Osteoblast (primary cell): ENCODE measurements at regions not wholly inside any gene's neighbourhood (a gene's known extent, or its start where the extent isn't known, plus 50 kb on each side); places are given as distances from the start of the nearest gene placed in this dataset.
"Not testable (repeated sequence)": the region's sequence is repeated elsewhere in the genome, so short reads cannot be mapped to it uniquely, and the experiment has no call there.

Experiments used
- DNase-seq: peaks from one replicate; pipeline ENCODE4 v3.0.0; 2011; ENCODE audit warnings: low spot score, mixed read lengths; ENCODE audit not compliant: insufficient read length; ENCODE audit errors: missing footprints
- H2AFZ ChIP-seq: 2 replicates; pipeline ENCODE4 v1.6.0; 2011; ENCODE audit warnings: mild to moderate bottlenecking, low read length
- H3K27ac ChIP-seq: 2 replicates; pipeline ENCODE4 v1.5.1; 2011; ENCODE audit warnings: mild to moderate bottlenecking, low read depth, low read length, moderate library complexity
- H3K27me3 ChIP-seq: 2 replicates; pipeline ENCODE4 v1.6.0; 2012; ENCODE audit warnings: mild to moderate bottlenecking, control low read depth, inconsistent platforms, low read length, moderate library complexity; ENCODE audit not compliant: insufficient read depth
- H3K36me3 ChIP-seq: 2 replicates; pipeline ENCODE4 v1.5.1; 2011; ENCODE audit warnings: mild to moderate bottlenecking, low read length, control low read depth, moderate library complexity; ENCODE audit not compliant: insufficient read depth
- H3K4me1 ChIP-seq: 2 replicates; pipeline ENCODE4 v1.5.1; 2011; ENCODE audit warnings: mild to moderate bottlenecking, low read length, control low read depth, moderate library complexity; ENCODE audit not compliant: insufficient read depth
- H3K4me2 ChIP-seq: 2 replicates; pipeline ENCODE4 v1.6.0; 2011; ENCODE audit warnings: mild to moderate bottlenecking, low read length; ENCODE audit not compliant: insufficient read depth
- H3K4me3 ChIP-seq: fragments of 200-600 bp; sonication (generic); 3 replicates; pipeline ENCODE4 v1.5.1; 2012; ENCODE audit warnings: mild to moderate bottlenecking, low read length, inconsistent platforms; ENCODE audit not compliant: insufficient read depth
- H3K79me2 ChIP-seq: 2 replicates; pipeline ENCODE4 v1.6.0; 2012; ENCODE audit warnings: mild to moderate bottlenecking, low read length, control low read depth, inconsistent platforms; ENCODE audit not compliant: insufficient read depth
- H3K9me3 ChIP-seq: 2 replicates; pipeline ENCODE4 v1.5.1; 2011; ENCODE audit warnings: low read depth, low read length, control low read depth
- H4K20me1 ChIP-seq: 2 replicates; pipeline ENCODE4 v1.6.0; 2012; ENCODE audit warnings: mild to moderate bottlenecking, low read length, control low read depth; ENCODE audit not compliant: insufficient read depth
- TF ChIP-seq, protein P1 (sequence below): IDR thresholded peaks from 2 replicates; pipeline ENCODE4 v1.5.1; 2011; ENCODE audit warnings: mild to moderate bottlenecking, low read depth, low read length, moderate library complexity; ENCODE audit errors: extremely low read depth

GRCh38 chr6:122276637-122277036 lies 122.8 kb upstream of the HSF2 start:
- no peak for DNase-seq
- H3K9me3 ChIP-seq, result no peaks in the 10 kb centered on the region
- no peaks in the 10 kb centered on the region for H4K20me1 ChIP-seq
- H3K79me2 ChIP-seq, result no peaks in the 10 kb centered on the region
- no peaks in the 10 kb centered on the region for H3K27me3 ChIP-seq
- H3K4me3 ChIP-seq, result no peak overlapping the region
- H3K4me2 ChIP-seq, result no peak overlapping the region
- no peak overlapping the region for H2AFZ ChIP-seq
- H3K36me3 ChIP-seq, result no peaks in the 10 kb centered on the region
- TF ChIP-seq, protein P1, sequence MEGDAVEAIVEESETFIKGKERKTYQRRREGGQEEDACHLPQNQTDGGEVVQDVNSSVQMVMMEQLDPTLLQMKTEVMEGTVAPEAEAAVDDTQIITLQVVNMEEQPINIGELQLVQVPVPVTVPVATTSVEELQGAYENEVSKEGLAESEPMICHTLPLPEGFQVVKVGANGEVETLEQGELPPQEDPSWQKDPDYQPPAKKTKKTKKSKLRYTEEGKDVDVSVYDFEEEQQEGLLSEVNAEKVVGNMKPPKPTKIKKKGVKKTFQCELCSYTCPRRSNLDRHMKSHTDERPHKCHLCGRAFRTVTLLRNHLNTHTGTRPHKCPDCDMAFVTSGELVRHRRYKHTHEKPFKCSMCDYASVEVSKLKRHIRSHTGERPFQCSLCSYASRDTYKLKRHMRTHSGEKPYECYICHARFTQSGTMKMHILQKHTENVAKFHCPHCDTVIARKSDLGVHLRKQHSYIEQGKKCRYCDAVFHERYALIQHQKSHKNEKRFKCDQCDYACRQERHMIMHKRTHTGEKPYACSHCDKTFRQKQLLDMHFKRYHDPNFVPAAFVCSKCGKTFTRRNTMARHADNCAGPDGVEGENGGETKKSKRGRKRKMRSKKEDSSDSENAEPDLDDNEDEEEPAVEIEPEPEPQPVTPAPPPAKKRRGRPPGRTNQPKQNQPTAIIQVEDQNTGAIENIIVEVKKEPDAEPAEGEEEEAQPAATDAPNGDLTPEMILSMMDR, result no peak
- H3K27ac ChIP-seq, result no peak overlapping the region
- H3K4me1 ChIP-seq, result no peaks in the 10 kb centered on the region

DNA sequence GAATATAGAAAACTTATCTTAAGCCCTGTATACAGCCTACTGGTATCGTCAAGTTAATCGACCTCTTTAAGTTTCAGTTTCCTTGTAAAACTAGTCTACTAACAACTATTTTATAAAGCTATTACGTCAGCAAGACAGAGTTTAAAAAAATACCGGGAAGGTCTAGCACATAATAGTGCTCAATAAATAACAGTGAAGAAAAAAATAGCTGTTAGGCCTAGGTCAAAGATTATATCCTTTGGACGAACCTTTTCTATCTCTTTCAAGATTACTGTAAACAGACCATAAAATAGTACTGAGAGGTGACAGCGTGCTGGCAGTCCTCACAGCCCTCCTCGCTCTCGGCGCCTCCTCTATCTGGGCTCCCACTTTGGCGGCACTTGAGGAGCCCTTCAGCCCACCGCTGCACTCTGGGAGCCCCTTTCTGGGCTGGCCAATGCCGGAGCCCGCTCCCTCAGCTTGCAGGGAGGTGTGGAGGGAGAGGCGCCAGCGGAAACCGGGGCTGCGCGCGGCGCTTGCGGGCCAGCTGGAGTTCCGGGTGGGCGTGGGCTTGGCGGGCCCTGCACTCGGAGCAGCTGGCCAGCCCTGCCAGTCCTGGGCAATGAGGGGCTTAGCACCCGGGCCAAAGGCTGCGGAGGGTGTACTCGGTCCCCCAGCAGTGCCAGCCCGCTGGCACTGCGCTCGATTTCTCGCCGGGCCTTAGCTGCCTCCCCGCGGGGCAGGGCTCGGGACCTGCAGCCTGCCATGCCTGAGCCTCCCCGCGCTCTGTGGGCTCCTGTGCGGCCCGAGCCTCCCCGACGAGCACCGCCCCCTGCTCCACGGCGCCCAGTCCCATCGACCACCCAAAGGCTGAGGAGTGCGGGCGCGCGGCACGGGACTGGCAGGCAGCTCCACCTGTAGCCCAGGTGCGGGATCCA lies 119.1 kb upstream of the HSF2 start:
- not testable (repeated sequence) for H4K20me1 ChIP-seq, H3K36me3 ChIP-seq, H3K4me1 ChIP-seq, H2AFZ ChIP-seq, DNase-seq, H3K27ac ChIP-seq, H3K4me3 ChIP-seq, H3K4me2 ChIP-seq, H3K9me3 ChIP-seq, H3K79me2 ChIP-seq, H3K27me3 ChIP-seq

- Histone ChIP-seq H3K4me1 (no peaks in the 10 kb centered on the region), H3K4me3 (no peak overlapping the region), H4K20me1 (no peaks in the 10 kb centered on the region), H3K27me3 (no peaks in the 10 kb centered on the region), H3K36me3 (no peaks in the 10 kb centered on the region), H3K9me3 (no peaks in the 10 kb centered on the region), H3K79me2 (no peaks in the 10 kb centered on the region), H2AFZ (no peak overlapping the region), H3K4me2 (no peak overlapping the region), H3K27ac (no peak overlapping the region)
- TF ChIP-seq, protein P1, result no peak
- DNase-seq, result no peak
Measured at GRCh38 chr6:122283884-122284283, 115.6 kb upstream of the HSF2 start.

- TF ChIP-seq, protein P1, result no peak
- no peak overlapping the region for H3K27ac ChIP-seq
- H3K9me3 ChIP-seq, result no peaks in the 10 kb centered on the region
- no peak overlapping the region for H3K4me2 ChIP-seq
- no peaks in the 10 kb centered on the region for H3K27me3 ChIP-seq
- H3K4me3 ChIP-seq, result no peak overlapping the region
- no peak for DNase-seq
- H3K79me2 ChIP-seq, result no peaks in the 10 kb centered on the region
- no peak overlapping the region for H2AFZ ChIP-seq
- no peaks in the 10 kb centered on the region for H3K36me3 ChIP-seq
- no peaks in the 10 kb centered on the region for H4K20me1 ChIP-seq
- no peaks in the 10 kb centered on the region for H3K4me1 ChIP-seq
Measured at GRCh38 chr6:122284848-122285247, 114.6 kb upstream of the HSF2 start.
